Muscle of leg (tissue), 3 donors: ENCODE measurements at regions not wholly inside any gene's neighbourhood (a gene's known extent, or its start where the extent isn't known, plus 50 kb on each side); places are given as distances from the start of the nearest gene placed in this dataset.

Experiments used
- DNase-seq: peaks from one replicate; pipeline ENCODE4 v3.0.0; 2013
- H3K27ac ChIP-seq: one replicate; pipeline ENCODE4 v1.5.1; 2013; ENCODE audit warnings: mild to moderate bottlenecking, low read length, control low read depth
- H3K27me3 ChIP-seq: one replicate; pipeline ENCODE4 v1.6.1; 2013; ENCODE audit warnings: low read length; ENCODE audit not compliant: control insufficient read depth, insufficient read depth
- H3K36me3 ChIP-seq: one replicate; pipeline ENCODE4 v1.6.1; 2013; ENCODE audit warnings: low read length; ENCODE audit not compliant: control insufficient read depth, insufficient read depth
- H3K4me1 ChIP-seq: one replicate; pipeline ENCODE4 v1.6.1; 2013; ENCODE audit warnings: low read length; ENCODE audit not compliant: control insufficient read depth, insufficient read depth
- H3K4me3 ChIP-seq: one replicate; pipeline ENCODE4 v1.5.1; 2013; ENCODE audit warnings: low read length, control low read depth
- H3K9me3 ChIP-seq: replicated peaks from 2 replicates; pipeline ENCODE4 v1.6.1; 2013; ENCODE audit warnings: low read depth, low read length; ENCODE audit not compliant: control insufficient read depth
- WGBS: methylation state at CpG from one replicate; pipeline ENCODE4 v1.1.5; 2013; ENCODE audit warnings: missing lambda C conversion rate; ENCODE audit not compliant: insufficient coverage; 5-methylcytosine and 5-hydroxymethylcytosine counted together

DNA sequence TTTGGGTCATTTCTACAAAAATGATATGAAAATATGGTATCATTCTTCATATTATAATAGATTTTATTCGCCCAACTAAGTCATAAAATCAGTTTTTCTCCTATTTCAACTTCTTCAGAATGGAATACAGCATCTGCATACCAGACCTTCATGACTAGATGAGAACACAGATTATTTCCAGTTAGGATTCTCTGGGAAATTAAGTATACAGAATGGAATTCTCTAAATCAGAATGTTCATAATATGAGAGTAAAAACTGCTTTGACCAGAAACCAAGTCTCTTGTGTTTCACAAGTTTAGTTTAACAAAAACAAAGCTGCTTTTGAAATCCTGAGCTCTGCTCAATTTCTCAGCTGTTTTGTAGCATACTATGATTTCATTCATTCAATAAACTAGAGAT is 160.3 kb upstream of the SEMA3A start:
- no peak overlapping the region for H3K4me3 ChIP-seq
- no CpG with 5 or more reads among the region's 1 CpG for WGBS

DNA sequence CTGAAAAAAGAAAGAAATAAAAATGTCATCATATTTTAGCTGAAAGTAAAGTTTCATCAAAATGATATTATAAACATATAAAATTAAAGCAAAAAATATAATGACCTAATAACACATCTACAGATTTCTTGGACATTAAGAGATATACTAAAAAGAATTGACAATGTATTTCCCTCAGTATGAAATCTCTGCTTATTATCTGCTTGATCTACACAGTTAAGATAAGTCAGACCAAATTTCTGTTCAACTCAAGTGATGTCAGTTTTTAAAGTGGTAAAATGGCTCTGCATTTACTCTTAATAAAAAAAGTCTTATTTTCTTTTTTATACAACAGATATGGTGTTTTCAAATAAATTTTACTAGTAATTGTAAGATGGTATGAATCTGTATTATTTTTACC is 159.4 kb upstream of the SEMA3A start:
- no peaks in the 10 kb centered on the region for H3K9me3 ChIP-seq
- no peak for DNase-seq
- no peaks in the 10 kb centered on the region for H3K4me1 ChIP-seq
- no peaks in the 10 kb centered on the region for H3K27me3 ChIP-seq
- no peak overlapping the region for H3K27ac ChIP-seq
- H3K36me3 ChIP-seq = no peaks in the 10 kb centered on the region
- H3K4me3 ChIP-seq = no peak overlapping the region

More for the DNA sequence above, 160.3 kb upstream of the SEMA3A start:
- DNase-seq = peak; percentile 48
- Histone ChIP-seq H3K27ac (no peak overlapping the region), H3K4me1 (no peaks in the 10 kb centered on the region), H3K27me3 (no peaks in the 10 kb centered on the region), H3K9me3 (no peaks in the 10 kb centered on the region), H3K36me3 (no peaks in the 10 kb centered on the region)

DNA sequence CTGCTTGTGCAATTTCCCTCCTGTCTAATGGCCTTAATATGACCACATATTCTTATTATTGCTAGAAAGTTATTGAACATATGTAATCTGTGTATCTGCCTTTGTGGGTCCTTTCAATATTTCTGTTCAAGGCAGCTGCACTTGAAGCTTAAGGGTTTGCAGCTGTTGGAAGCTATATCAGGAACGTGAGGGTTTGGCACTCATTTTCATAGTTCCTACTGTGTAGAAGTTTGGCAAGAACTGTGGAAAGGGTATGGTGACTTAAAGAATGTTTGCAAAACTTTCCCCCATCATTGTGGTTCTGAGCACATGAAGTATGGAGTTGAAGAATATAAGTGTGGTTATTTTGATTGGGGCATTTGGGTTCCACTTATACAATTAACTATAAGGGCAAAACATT is 144.7 kb upstream of the SEMA3A start:
- Histone ChIP-seq H3K27me3 (no peaks in the 10 kb centered on the region), H3K9me3 (no peaks in the 10 kb centered on the region), H3K27ac (peak overlapping the region; percentile 16), H3K36me3 (no peaks in the 10 kb centered on the region), H3K4me1 (peaks cover 8% of the 10 kb centered on the region), H3K4me3 (no peak overlapping the region)
- peak; percentile 85 for DNase-seq
- 29% methylated on average over 1 of the region's 1 CpG for WGBS

DNA sequence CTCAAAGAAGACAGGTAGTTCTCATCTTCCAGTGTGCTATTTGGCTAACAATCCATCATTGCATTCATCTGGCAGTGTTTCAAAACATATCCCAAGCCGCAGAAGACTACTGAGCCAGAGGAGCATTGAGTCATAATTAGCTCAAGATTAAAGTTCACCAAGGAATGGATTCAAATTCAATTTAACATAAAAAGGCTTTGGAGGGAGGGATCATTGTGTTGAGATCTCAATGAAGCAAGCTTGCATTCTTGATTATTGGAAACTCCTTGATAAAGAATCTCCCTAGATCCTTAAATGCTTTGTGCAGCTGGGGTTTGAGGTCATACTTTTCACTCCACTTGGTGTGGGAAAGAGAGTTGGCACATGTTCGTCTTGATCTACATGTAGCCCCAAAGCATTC is 142.8 kb upstream of the SEMA3A start:
- WGBS = no CpG with 5 or more reads among the region's 2 CpGs
- Histone ChIP-seq H3K9me3 (no peaks in the 10 kb centered on the region), H3K27me3 (no peaks in the 10 kb centered on the region), H3K4me3 (no peak overlapping the region), H3K27ac (no peak overlapping the region), H3K4me1 (peaks cover 8% of the 10 kb centered on the region), H3K36me3 (no peaks in the 10 kb centered on the region)
- no peak for DNase-seq

DNA sequence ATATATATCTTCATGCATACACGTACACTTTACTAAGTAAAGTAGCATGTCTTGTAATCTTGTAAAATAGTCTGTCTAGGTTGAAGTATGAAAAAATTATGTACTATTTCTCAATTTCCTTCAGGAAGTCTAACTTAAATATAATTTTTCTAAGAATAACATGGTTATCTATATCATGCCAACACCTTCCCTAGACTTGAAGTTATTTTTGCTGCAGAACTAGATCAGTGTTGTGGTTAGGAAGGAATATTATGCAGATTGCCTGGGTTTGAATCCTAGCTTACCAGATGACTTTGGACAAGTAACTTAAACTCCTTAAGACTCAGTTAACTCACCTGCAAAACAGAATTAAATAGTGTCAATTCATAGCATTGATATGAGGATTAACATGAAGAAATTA is 142.2 kb upstream of the SEMA3A start:
- Histone ChIP-seq H3K27me3 (no peaks in the 10 kb centered on the region), H3K9me3 (no peaks in the 10 kb centered on the region), H3K27ac (no peak overlapping the region), H3K36me3 (no peaks in the 10 kb centered on the region), H3K4me3 (no peak overlapping the region), H3K4me1 (peaks cover 8% of the 10 kb centered on the region)
- DNase-seq = no peak
- WGBS = no CpG with 5 or more reads among the region's 1 CpG

DNA sequence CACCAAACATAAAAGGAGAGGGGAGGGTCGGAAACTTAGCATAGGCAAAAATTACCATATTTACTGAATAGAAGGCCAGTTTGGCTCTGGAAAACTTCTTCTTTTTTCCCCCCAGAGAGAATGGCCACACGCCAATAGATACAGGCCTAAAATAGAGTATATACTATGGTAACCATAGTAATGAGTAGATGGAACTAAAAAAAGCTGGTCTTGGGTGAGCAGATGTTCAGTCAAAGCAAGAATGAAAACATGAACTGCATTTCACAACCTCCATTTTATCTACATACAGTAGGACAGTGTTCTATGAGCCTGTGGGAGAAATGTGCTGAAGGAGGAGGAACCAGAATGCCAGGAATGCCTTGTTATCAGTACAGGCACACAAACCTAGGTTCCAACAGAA is 141.7 kb upstream of the SEMA3A start:
- Histone ChIP-seq H3K4me1 (peaks cover 10% of the 10 kb centered on the region), H3K27ac (peak overlapping the region; percentile 36), H3K27me3 (no peaks in the 10 kb centered on the region), H3K36me3 (no peaks in the 10 kb centered on the region), H3K4me3 (no peak overlapping the region), H3K9me3 (no peaks in the 10 kb centered on the region)
- no CpG with 5 or more reads among the region's 2 CpGs for WGBS
- peak; percentile 64 for DNase-seq

DNA sequence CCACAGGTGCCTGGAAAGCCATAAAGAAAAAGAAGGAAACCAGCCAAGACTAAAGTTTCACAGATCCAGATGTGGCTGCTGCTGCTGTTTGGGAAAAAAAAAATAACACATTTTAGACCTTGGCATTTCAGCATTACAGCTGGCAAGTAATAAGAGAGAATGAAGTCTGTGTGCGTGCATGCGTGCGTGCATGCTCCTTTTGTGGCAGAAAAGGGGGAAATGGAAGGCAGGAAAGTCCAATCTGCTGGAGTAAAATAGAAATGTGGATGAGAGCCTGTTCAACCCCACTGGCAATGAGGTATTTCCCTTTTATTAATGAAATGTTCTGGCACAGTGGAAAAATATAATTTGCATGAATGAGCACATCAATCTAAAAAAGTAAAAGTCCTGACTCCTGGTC is 137.0 kb upstream of the SEMA3A start:
- Histone ChIP-seq H3K36me3 (no peaks in the 10 kb centered on the region), H3K27me3 (no peaks in the 10 kb centered on the region), H3K27ac (no peak overlapping the region), H3K4me1 (peaks cover 4% of the 10 kb centered on the region), H3K9me3 (no peaks in the 10 kb centered on the region), H3K4me3 (no peak overlapping the region)
- 6% methylated on average over 3 of the region's 3 CpGs for WGBS
- DNase-seq = peak; percentile 63

DNA sequence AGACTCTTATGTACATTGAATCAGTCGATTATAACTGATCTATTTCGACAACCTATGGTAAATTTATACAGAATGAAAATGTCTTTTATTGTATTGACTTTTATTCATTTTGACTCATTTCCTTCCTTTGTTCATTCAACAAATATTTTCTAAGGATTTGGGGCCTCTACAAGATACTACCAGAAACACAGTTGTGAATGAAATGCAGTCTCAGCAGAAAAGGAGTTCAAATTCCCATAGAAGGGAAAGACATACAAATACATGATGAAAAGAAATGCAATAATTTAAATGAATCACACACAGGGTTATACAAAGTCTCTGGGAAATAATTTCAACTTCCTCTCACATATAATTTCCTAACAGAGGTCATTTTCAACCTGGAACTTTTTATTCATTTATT is 134.0 kb upstream of the SEMA3A start:
- Histone ChIP-seq H3K27me3 (no peaks in the 10 kb centered on the region), H3K4me3 (no peak overlapping the region), H3K9me3 (no peaks in the 10 kb centered on the region), H3K36me3 (no peaks in the 10 kb centered on the region), H3K27ac (no peak overlapping the region), H3K4me1 (peaks cover 2% of the 10 kb centered on the region)
- DNase-seq = no peak
- WGBS = no CpG with 5 or more reads among the region's 2 CpGs

DNA sequence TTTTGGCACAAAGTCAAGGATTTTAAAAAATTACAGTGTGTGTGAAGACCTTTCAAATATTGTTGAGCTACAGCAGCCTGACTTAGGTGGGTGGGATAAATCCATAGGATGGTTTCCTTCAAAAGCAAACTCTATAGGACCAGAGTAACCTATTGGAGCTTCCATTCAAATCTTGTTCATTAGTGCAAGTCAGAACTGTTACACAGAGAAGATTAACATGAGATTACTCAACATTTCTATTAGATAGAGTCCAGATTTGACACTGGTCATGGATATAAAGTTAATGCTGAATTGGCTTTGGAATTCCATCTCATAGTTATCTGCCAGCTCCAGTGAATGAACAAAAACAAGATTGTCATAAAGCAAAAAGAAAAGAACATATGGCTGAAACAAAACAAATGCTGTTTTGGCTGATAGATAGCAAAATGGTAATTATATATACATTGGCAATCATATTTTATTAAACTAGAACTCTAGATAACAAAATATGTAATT is 129.6 kb upstream of the SEMA3A start:
- Histone ChIP-seq H3K27me3 (no peaks in the 10 kb centered on the region), H3K9me3 (no peaks in the 10 kb centered on the region), H3K27ac (no peak overlapping the region), H3K36me3 (no peaks in the 10 kb centered on the region), H3K4me1 (no peaks in the 10 kb centered on the region), H3K4me3 (no peak overlapping the region)
- DNase-seq = peak; percentile 69

DNA sequence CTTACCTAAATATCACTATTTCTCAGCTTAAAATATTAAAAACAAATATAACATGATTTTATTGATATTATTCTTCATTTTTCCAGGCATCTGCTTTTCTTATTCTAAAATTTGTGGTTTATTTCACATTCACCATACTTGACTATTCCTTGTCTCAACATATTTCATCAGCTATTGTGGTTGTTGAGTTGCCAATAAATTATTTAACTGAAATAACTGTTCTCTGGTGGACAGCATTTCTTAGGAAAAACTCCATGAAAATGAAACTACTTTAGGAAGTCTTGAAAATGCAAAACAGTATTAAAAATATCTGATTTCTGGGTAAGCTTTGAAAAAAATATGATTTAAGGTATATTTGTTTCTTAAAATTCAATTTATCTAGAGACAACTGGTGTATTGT is 122.9 kb upstream of the SEMA3A start:
- Histone ChIP-seq H3K27me3 (no peaks in the 10 kb centered on the region), H3K27ac (no peak overlapping the region), H3K36me3 (no peaks in the 10 kb centered on the region), H3K9me3 (no peaks in the 10 kb centered on the region), H3K4me3 (no peak overlapping the region), H3K4me1 (no peaks in the 10 kb centered on the region)
- peak; percentile 20 for DNase-seq

DNA sequence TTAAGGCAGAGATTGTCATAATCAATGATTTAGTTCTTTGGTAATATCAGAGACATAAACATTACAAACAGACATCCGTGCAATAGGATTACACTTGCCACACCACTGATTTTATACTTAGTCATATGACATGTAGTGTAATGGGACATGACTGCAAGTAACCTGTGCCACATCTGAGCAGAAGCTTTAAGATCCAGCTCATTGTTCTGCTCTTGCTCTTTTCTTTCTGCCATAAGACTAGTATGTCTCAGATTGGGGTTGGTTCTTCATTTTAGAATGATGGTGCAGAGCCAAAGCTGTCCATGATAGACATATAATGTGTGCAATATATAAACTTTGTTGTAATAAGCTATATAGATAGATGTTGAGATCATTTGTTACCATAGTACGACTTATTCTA is 119.7 kb upstream of the SEMA3A start:
- WGBS = no CpG with 5 or more reads among the region's 2 CpGs
- no peaks in the 10 kb centered on the region for H3K4me1 ChIP-seq
- DNase-seq = no peak
- no peak overlapping the region for H3K4me3 ChIP-seq
- no peaks in the 10 kb centered on the region for H3K36me3 ChIP-seq
- no peaks in the 10 kb centered on the region for H3K9me3 ChIP-seq
- no peak overlapping the region for H3K27ac ChIP-seq
- no peaks in the 10 kb centered on the region for H3K27me3 ChIP-seq
